Left ventricle myocardium superior (tissue), 1 donor: ENCODE measurements at regions not wholly inside any gene's neighbourhood (a gene's known extent, or its start where the extent isn't known, plus 50 kb on each side); places are given as distances from the start of the nearest gene placed in this dataset.

Experiments used
- ATAC-seq: fragments of 200-7000 bp; cut with Tn5 transposase; one replicate; pipeline ENCODE4 v1.9.1; 2020; ENCODE audit warnings: mild to moderate bottlenecking, moderate library complexity
- DNase-seq: peaks from one replicate; pipeline ENCODE4 v3.0.0-alpha.2; 2020
- intact Hi-C: fragments of 100-400 bp; cut with micrococcal nuclease; formaldehyde crosslinking; loops from one replicate; pipeline ENCODE4 v1.11.0; 2022
- donor health status: DM: no; HTN: yes; CAD: no; lungs with severe emphysema.

DNA sequence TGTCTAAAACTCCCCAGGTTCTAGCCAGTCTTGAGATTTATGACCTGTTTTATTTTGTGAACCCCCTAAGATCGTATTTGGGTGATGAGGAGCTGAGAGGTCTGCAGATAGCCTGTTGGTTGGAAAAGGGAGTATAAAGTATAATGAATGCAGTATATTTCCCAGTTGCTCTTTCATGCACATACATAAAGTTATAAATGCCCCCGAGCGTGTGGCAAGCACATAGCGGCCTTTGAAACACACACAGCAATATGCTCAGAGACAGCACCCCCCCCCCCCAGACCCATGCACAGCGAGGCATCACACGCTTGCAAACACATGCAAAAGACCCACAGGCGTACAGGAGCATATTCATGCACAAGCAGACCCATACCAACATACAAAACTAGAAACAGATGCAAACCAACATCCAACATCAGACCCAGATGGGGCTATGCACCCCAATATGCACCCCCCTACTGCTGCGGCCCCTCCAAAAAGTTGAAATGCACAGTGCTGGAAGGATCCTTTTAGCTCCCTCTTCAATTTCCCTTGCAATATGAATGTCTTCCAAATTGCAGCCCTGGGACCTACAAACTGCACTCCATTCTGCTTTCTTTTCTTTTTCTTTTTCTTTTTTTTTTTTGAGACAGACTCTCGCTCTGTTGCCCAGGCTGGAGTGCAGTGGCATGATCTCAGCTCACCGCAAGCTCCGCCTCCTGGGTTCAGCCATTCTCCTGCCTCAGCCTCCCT is 82.2 kb upstream of the TBX3 start:
- intact Hi-C loops, result no loop called here
- no peak for ATAC-seq

DNA sequence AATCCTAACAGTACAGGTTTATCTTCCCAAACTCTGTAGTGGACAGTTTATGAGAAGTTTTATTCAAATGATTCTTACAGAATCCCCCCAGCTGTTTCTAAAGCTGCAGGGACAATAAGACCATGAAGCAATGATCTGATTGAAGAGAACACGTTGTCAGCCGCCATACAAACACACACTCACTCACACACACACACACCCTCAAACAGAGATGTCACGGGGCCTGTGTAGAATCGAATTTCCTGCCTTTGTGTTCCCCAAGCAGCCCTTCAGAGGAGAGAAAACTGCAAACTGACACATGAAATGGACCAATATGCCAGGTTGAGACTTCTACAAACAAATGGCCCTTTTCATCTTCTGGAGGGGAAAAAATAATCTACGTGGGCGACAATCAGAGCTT is 80.5 kb upstream of the TBX3 start:
- ATAC-seq (no peak), DNase-seq (no peak)
- intact Hi-C loops, result no loop called here

More for the DNA sequence above, 82.2 kb upstream of the TBX3 start:
- DNase-seq, result no peak

DNA sequence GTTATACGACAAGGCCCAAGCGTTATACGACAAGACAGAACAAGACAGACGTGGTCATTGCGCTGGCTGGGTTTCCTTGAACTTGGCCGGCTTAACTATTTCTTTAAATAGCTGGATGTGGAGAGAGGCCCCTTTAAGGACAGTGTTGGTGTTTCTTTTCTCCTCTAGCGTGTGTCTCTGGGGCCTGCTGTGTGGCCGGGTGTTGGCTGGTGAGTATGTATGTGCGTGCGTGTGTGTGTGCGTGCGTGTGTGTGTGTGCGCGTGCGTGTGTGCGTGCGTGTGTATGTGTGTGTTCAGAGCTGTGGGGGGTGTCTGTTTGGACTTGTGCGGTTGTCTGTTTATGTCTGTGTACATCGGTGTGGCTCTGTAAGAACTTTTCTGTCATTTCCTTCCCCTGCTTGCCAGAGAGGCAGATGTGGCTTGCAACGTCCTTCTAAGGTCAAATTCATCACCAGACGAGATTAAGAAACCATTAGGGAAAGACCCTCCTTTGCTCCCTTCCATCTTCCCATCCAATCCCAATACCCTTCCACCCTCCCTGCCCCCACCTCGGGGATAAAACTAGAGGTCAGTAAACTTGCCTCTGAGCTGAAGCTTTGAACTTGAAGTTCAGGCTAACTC is 78.6 kb upstream of the TBX3 start:
- intact Hi-C loops, result no loop called here
- DNase-seq (peak; percentile 52), ATAC-seq (peak; percentile 92)

DNA sequence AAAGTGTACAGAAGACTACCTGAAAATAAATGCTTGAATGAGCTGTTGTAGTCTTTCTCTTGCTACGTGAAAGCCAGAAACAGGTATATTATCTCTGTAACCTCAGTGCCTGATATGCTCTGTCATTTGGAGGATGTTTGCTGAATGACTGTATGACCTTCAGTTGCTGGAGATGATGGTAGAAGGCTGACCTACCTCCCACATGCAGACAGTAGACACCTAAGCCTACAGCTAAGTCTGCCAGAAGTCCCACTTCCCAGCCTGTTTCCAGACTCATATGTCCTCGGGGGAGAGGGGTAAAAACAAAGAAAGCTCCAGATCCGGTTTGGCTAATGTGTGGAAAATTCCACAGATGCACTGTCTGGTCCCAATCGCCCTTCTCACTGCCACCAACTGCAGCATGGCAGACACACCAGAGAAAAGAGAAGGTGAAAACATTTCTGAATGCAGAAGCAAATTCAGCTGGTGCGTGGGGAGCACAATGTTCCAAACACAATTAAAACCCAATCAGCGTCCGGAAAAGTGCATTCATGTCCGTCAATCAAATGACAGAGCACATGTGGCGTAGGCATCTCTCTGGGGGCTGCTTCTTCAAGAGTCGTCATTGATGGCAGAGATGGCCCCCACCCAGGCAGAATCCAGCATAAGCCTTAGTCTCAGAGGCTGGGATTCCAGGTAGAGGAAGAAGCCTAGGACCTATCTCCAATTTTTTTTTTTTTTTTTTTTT is 76.3 kb upstream of the TBX3 start:
- no peak for DNase-seq
- intact Hi-C loops, result no loop called here
- no peak for ATAC-seq

DNA sequence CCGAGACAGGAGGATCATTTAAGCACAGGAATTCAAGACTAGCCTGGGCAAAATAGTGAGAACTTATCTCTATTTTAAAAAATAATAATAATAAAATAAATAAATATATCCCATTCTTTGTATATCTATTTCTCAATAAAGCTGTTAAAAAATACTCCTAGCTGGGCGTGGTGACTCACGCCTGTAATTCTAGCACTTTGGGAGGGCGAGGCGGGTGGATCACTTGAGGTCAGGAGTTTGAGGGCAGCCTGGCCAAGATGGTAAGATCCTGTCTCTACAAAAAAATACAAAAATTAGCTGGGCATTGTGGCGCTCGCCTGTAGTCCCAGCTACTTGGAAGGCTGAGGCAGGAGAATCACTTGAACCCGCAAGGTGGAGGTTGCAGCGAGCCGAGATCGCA is 75.7 kb upstream of the TBX3 start:
- intact Hi-C loops, result no loop called here
- DNase-seq (no peak), ATAC-seq (no peak)

DNA sequence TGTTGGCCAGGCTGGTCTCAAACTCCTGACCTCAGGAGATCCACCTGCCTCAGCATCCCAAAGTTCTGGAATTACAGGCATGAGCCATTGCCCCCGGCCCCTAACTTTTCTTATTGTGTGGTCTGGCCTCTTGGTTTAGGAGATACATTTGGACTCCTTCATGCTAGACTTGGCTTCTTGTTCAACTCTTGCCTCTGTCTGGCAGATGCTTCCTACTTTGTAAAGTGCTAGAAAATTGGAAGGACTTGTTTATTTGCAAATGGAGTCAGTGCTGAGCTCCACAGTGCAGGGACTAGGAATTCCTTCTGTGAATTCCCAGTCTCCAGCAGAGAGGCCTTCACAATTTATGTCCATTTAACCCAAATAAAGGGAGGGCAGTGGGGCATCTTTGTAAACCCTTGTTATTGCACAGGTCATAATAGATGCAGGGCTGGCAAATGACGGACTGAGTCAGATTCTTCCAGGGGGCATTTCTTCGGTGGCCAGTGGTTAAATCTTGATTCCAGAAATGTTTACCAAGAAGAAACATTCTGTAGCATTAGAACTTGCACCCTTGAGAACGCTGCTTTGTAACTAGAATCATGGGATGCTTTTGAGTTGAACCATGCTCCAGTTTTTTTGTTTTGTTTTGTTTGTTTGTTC is 73.8 kb upstream of the TBX3 start:
- DNase-seq (no peak), ATAC-seq (no peak)
- intact Hi-C loops, result no loop called here

DNA sequence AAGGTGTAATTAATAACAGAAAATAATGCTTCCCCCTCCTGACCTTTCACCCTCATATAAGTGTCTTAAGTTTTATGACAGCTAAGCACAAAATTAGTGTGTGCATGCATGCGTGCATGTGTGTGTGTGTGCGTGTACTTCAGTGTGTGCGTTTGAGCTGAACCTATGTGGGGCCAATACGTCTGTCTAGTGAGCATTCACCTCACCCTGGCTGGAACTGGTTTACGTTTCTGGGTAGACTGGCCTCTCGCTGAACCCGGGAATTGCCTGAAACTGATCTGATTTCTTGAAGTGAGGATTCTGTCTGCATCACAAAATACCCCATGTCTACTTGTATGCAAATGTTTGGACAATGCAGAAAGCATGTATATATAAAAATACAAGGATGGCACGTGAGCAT is 68.2 kb upstream of the TBX3 start:
- DNase-seq, result no peak
- ATAC-seq, result no peak
- intact Hi-C loops, result no loop called here

DNA sequence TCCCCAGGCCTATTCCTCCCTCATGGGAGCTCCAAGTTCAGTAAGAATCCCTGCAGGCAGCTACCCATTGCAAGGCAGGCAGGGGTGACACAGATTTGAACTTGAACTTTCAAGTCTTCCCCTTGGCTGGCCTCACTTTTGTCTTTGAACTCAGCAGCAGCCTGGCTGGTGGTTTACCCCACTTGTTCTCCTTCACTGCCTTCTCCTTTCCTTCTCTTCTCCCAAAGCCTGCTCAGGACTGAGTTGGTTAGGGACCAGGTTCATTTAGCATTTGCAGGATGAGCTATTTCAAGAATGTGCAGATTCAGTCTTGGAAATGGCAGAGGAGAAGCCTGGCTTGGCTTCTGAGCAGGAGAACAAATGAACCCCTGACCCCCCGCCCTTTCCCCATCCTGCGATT is 67.7 kb upstream of the TBX3 start:
- ATAC-seq (no peak), DNase-seq (no peak)
- intact Hi-C loops, result no loop called here

DNA sequence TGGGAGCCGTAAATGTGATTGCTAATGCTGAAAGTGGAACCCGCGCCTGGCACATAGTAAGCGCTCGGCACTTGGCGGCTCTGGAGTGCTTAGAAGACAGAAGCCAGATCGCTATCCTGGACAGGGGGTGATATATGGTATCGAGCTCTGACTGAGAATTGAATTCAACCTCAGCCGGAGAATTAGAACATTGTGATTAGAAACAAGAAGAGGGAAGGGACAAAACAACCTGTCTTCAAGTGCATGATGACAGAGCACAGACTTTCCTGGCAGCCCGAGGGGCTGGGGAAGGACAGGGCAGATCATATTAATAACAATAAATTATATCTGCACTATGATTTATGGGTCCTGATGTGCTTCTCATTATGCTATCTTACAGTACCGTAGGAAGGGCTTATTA is 66.9 kb upstream of the TBX3 start:
- intact Hi-C loops, result no loop called here
- no peak for DNase-seq
- ATAC-seq, result peak; percentile 82

DNA sequence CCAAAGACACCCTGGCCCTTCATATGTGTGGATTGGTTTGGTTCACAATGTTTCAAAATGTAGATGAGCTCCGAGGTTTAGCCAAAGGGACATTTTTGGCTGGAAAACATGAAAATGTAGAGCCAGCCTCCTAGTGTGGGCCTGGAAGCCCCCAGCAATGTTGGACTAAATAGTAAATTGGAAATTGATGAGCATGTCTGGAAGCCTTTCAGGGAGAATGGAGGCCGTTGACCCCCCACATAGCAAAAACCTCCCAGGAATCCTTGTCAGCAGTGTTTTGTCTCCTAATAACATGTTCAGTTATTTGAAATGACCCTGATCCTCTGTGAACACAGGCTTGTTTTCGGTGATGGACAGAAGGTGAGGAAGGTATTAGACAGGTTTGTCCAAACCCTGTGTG is 65.1 kb upstream of the TBX3 start:
- ATAC-seq (no peak), DNase-seq (no peak)
- intact Hi-C loops, result no loop called here

DNA sequence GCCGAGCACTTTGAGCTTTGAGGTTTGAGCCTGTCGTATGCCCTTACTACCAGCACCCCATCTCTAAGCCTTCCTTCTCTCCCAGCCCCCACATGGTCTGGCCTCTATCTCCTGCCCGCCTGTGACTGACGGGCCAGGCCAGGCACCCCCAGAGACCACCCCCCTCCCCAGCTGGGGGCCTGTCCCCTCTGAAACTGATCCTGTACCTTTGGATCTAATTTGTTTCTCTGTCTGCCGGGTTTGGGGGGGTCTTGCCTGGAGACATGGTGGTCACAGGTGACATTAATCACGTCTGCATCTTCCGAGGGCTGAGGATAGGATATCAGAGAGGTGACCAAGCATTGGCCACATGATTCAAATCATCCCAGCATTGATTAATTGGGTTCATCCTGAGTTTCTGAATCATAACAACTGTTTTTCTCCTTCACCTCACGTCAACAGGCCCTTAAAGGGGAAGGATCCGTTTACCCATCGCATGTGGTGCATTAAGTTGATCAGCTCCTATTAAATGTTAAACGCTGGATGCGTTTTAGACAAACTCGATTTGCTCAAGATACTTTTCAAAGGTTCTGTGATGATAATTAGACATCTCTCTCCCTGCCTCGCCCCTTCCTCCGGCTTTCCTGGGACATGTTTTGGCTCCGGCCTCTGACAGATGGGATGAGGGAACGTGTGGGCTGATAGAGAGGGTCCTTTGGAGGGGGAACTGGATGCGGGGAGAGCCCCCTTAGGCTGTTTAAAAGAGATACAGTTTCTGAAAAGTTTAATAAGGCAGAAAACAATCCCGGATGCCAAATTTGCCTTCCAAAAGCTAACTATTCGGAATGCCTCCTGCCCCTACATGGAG is 63.3 kb upstream of the TBX3 start:
- intact Hi-C loops, result no loop called here
- ATAC-seq (no peak), DNase-seq (no peak)

DNA sequence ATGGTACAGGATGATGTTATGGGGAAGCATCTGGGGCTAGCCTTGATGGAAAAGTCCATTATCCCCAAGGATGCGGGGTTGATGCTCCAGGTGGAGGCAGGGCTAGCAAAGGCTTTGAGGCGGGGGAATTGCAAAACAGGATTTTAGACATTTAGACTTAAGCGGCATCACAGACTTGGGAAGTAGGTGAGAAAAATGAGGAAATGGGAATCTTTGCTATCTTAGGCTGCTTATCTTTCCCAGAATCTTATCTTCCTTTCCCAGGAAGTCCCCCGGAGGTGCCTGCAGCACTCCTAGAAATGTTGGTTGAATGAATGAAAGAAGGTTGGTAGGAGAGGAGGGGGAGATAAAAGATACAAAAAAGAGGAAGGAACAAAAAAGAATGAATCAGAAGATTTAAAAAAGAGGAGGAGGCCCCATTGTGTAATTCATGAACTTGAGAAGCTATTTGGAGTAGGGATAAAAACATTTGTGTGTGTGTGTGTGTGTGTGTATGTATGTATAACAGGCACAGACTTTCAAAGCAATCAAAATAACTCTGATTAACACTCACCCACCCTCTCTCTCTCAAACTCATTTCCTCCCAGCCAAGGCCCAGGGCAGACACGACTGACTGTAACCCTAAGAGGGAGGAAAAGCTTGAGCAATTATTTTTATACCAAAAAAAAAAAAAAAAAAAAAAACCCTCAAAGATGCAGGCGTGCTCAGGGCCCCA is 62.5 kb upstream of the TBX3 start:
- intact Hi-C loops, result no loop called here
- ATAC-seq, result no peak

DNA sequence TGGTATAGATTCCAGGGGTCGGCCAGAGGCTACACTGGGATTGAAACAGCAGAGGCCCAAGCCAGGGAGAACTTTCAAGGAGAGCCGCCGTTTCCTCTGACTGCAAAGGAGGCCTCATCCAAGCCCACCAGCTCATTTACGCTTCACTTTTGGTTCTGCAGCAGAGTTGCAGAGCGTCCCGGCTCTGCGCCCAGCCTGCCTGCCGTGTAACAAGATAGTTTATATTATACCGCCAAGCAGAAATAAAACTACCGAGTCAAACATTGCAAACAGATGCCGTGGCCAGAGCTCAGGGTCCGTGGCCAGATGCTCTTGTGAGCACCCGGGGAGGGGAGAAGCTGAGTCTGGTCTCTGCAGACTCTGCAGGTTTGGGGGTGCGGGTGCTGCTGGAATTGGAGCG is 60.7 kb upstream of the TBX3 start:
- no peak for ATAC-seq
- intact Hi-C loops, result no loop called here

More for the DNA sequence above, 62.5 kb upstream of the TBX3 start:
- no peak for DNase-seq

DNA sequence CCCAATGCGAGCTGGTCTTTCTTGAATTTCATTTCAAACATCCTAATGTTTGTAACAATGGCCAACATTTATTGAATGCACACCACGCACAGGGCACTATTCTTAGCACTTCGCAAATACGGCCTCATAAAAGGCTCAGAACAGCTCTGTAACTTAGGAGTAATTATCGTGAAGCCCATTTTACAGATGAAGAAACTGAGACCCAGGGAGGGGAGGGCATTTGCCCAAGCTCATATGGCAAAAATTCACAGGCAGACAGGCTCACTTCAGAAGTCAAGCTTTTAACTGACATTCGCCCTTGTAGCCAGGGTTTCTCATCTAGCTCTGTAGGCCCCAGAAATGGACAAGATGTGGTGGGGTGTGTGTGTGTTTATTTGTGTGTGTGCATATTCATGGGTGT is 60.3 kb upstream of the TBX3 start:
- no peak for ATAC-seq
- intact Hi-C loops, result no loop called here

More for the DNA sequence above, 60.7 kb upstream of the TBX3 start:
- DNase-seq, result no peak

DNA sequence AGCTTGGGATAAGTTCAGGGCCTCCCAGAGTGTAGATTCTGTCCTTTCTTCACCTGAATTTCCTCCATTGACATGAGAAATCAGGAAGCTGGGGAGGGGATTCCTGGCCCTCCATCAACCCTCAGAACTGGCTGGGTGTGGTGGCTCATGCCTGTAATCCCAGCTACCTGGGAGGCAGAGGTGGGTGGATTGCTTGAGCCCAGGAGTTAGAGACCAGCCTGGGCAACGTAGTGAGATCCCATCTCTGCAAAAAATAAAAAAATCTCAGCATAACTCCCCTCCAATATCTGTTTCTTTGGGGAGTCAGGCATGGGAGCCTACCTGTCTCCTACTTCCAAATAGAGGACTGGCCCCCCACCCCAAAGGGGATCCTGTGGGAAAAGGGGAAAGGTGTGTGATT is 59.8 kb upstream of the TBX3 start:
- DNase-seq, result no peak
- no peak for ATAC-seq
- intact Hi-C loops, result no loop called here

More for the DNA sequence above, 60.3 kb upstream of the TBX3 start:
- no peak for DNase-seq

DNA sequence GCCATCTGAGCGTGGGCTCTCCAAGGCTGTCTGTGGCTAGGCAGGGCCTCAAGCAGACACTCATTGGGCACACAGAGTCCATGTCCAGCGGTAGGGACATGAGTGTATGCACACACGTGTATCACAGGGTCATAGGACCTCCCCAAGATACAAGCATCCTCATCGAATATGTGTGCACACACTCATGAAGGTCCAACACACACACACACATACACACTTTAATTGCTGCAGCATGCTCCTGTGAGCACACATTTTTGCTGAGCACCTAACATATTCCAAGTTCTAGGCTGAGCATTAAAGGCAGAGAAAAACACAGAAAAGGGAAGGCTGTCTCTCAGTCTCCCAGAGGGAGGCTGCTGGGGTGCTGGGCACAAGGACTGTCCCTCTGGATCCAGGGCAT is 59.3 kb upstream of the TBX3 start:
- intact Hi-C loops, result no loop called here
- DNase-seq (no peak), ATAC-seq (no peak)

DNA sequence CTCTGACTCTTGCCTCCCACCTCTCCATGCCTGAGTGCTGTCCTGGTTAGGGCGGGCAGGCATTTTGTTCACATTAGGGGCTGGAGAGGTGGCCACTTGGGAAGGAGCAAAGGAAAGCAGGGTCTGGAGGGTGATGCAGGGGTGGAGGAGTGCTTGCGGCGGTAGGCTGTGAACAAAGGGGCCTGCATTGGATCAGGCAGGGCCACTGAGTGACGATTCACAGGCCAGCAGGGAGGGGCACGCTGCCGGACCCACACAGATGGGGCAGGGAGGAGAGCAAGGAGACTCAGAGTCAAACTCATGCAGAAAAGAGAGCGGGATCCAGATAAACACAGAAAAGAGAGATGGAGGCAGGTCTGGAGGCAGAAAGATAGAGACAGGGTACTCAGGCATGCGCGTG is 58.4 kb upstream of the TBX3 start:
- ATAC-seq (no peak), DNase-seq (no peak)
- intact Hi-C loops, result no loop called here

DNA sequence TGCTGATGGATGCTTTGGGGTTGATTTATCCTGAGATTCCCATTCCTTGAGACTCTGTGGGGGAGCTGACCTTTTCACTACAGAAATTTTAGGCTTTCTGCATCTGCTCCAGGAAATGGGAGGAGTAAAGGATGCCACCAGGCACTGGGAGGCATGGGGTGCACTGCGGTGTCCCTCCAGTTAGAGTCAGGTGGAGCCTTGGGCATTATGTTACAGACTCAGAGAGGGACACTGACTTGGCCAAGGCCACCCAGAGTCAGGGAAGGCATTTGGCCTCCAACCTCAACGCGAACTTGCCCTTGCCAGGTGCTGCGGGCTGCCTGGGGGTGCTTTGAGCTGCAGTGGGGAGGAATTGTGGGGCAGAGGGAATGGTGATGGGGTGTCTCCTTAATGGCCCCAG is 58.0 kb upstream of the TBX3 start:
- intact Hi-C loops, result no loop called here
- DNase-seq (no peak), ATAC-seq (no peak)

DNA sequence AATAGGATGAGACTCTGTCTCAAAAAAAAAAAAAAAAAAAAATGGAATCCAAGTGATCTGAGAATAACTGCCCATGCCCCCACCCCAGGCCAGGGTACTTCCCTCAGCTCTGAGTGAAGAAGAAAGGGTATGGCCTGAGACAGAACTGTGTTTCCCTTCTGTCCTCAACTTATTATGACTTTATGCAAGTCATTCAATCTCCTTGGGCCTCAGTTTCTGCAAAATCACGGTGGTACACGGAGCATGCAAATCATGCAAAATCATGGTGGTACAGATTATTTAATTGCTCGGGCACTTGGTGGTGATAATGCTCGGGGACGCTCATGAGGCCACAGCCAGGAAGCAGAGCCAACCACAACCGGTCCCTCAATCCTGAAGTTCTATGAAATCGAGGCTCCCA is 56.5 kb upstream of the TBX3 start:
- intact Hi-C loops, result no loop called here
- DNase-seq (no peak), ATAC-seq (no peak)
